Stimulated activated naive B cell treated with anti-CD40 and anti-IgM and Interleukin-4, amounts not matched to agents 10 μg/mL and 1 μg/mL and 100 μg/mL, for 72 hours (primary cell): ENCODE measurements at regions not wholly inside any gene's neighbourhood (a gene's known extent, or its start where the extent isn't known, plus 50 kb on each side); places are given as distances from the start of the nearest gene placed in this dataset.

Experiments used
- ATAC-seq, 2 donors: fragments of 150-1000 bp; cut with Tn5 transposase; replicated peaks; 2 replicates each; pipeline ENCODE4 v1.10.0; 2021; ENCODE audit warnings: moderate library complexity in 1 of 2
- DNase-seq: peaks from one replicate; pipeline ENCODE4 v3.0.0; 2021
- H3K27ac Mint-ChIP-seq: one replicate; pipeline ENCODE4 v1.8.0; 2022; ENCODE audit warnings: mild to moderate bottlenecking, mixed read lengths
- H3K27me3 Mint-ChIP-seq, 2 donors: one replicate each; pipeline ENCODE4 v1.8.0; 2022; ENCODE audit warnings: mixed read lengths in 2 of 2
- H3K36me3 Mint-ChIP-seq, 2 donors: one replicate each; pipeline ENCODE4 v1.8.0; 2022; ENCODE audit warnings: mixed read lengths in 2 of 2, mild to moderate bottlenecking in 1 of 2
- H3K4me1 Mint-ChIP-seq, 2 donors: one replicate each; pipeline ENCODE4 v1.8.0; 2022; ENCODE audit warnings: mixed read lengths in 2 of 2, mild to moderate bottlenecking in 1 of 2
- H3K4me3 Mint-ChIP-seq, 2 donors: one replicate each; pipeline ENCODE4 v1.8.0; 2022; ENCODE audit warnings: mild to moderate bottlenecking in 2 of 2, mixed read lengths in 2 of 2, moderate library complexity in 1 of 2
- H3K9me3 Mint-ChIP-seq, 2 donors: one replicate each; pipeline ENCODE4 v1.8.0; 2022; ENCODE audit warnings: mixed read lengths in 2 of 2, mild to moderate bottlenecking in 1 of 2

GRCh38 chr6:166036316-166037095 lies 131.1 kb downstream of the TBXT start:
- Mint-ChIP-seq H3K27ac (no peak overlapping the region), H3K27me3 (peaks cover 3 to 14% of the 10 kb centered on the region in 2 donors), H3K4me3 (no peak overlapping the region), H3K4me1 (no peaks in the 10 kb centered on the region), H3K36me3 (peaks cover 0 to 2% of the 10 kb centered on the region in 2 donors), H3K9me3 (peaks cover 17 to 19% of the 10 kb centered on the region in 2 donors)
- DNase-seq (no peak), ATAC-seq (no peak)

DNA sequence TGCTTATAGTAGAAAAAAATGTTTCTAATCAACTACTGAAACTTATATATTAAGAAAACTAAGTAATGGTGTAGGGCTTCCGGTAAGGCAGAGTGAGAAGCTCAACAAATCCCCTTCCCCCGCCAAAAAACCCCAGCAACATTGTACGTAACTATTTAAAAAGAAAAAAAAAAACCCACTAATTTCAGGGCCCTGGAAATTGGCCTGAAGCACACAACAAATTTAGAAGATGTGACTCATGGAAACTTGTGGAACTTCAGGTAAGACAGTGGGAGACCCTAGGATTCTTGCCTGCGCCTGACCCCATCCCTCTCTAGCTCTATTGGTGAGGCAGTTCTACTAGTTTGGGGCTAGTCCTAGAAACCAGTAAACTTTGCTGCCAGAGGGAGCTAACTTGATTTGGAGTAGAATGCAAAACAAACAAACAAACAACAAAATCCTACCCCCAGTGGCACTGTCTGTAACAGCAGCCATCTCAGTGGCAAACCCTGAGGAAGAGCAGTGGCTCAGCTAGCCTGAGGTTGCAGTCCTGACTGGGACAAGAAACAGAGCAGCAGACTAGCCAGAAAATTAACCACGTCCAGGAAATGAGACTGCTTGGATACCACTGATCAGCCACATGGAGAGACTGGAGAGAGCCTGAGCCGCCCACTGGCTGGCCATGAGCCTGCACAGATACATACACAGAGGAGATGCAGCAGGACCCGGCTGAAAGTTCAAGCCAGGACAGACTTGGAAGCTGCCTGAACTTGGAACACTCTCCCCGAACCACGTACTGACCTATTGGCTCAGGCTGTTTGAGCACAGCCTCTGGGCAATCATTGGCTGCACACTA lies 135.1 kb downstream of the TBXT start:
- Mint-ChIP-seq H3K27ac (no peak overlapping the region), H3K4me1 (peaks cover 0 to 2% of the 10 kb centered on the region in 2 donors), H3K36me3 (peaks cover 0 to 2% of the 10 kb centered on the region in 2 donors), H3K9me3 (peaks cover 4 to 8% of the 10 kb centered on the region in 2 donors), H3K4me3 (no peak overlapping the region), H3K27me3 (peaks cover 3 to 10% of the 10 kb centered on the region in 2 donors)
- ATAC-seq (no peak), DNase-seq (no peak)

DNA sequence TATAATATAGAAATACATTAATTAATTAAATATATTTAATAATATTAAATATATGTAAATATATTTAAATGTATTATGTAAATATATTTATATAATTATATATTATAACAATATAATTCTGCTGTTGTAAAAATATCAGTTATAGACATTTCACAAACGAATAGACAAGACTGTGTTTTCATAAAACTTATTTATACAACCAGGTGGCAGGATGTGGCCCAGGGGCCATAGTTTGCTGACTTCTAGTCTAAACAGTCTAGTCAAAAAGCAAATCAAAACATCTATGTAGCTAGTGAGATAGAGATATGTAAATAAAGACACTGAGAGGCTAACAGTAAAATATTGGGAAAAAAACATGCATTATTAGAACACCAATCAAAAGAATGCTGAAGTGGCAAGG lies 136.4 kb downstream of the TBXT start:
- no peak for ATAC-seq
- H3K27ac Mint-ChIP-seq = no peak overlapping the region
- no peaks in the 10 kb centered on the region for H3K36me3 Mint-ChIP-seq
- no peak overlapping the region for H3K4me3 Mint-ChIP-seq
- H3K9me3 Mint-ChIP-seq = peaks cover 0 to 3% of the 10 kb centered on the region in 2 donors
- H3K27me3 Mint-ChIP-seq = peaks cover 3 to 5% of the 10 kb centered on the region in 2 donors
- DNase-seq = no peak
- H3K4me1 Mint-ChIP-seq = peaks cover 0 to 2% of the 10 kb centered on the region in 2 donors

DNA sequence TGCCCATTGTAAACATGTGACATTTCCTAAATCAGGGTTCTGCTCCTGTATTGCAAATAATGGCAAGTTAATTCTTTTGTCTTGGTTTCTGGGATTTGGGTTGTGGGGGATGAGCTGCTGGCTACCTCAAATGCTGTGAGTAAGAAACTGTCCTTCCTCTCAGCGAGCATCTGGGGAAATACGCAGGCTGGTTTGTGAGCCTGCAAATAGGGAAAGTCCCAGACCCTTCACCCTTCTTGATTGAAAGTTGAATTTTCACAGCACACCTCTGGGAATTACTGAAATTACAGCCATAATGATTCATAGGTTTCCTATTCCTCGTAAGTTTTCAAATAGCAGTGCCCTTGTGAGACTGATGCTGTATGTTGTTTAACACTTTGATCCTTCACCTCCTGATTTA lies 138.1 kb downstream of the TBXT start:
- Mint-ChIP-seq H3K9me3 (peaks cover 2 to 5% of the 10 kb centered on the region in 2 donors), H3K4me3 (no peak overlapping the region), H3K36me3 (no peaks in the 10 kb centered on the region), H3K4me1 (peaks cover 0 to 2% of the 10 kb centered on the region in 2 donors), H3K27ac (no peak overlapping the region), H3K27me3 (peaks cover 3 to 5% of the 10 kb centered on the region in 2 donors)
- no peak for DNase-seq
- peak; percentile 31 to 73 for ATAC-seq

- H3K36me3 Mint-ChIP-seq = no peaks in the 10 kb centered on the region
- H3K4me3 Mint-ChIP-seq = no peak overlapping the region
- DNase-seq (no peak), ATAC-seq (no peak)
- no peak overlapping the region for H3K27ac Mint-ChIP-seq
- H3K4me1 Mint-ChIP-seq = peaks cover 0 to 2% of the 10 kb centered on the region in 2 donors
- peaks cover 7 to 11% of the 10 kb centered on the region in 2 donors for H3K9me3 Mint-ChIP-seq
- no peaks in the 10 kb centered on the region for H3K27me3 Mint-ChIP-seq
These were observed 139.9 kb downstream of the TBXT start for GRCh38 chr6:166027761-166028160.

DNA sequence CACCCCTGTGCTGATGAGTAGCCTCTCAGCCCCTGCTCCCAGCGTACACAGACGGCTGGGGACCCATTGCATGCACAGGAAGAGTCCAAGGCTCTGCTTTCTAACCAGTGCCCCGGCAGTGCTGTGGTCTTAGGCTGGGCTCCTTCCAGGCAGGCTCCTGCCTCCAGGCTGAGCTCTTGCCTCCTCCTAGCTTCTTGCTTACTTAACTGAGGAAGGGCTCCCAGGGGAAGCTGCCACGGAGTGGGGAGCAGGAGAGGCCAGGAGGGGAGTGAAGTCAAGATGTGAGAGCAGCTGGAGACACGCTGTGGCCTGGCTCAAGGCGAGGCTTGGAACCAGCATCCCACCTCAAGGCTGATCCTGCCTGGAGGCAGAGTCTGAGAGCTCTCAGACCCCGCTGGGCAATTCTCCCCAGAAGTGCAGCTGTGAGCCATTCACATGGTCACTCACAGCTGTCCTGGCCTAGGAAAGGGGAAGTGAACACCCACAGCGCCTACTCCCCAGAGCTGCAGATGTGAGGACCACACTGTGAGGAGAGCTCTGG lies 141.0 kb downstream of the TBXT start:
- no peak for DNase-seq
- no peak overlapping the region for H3K4me3 Mint-ChIP-seq
- H3K36me3 Mint-ChIP-seq = no peaks in the 10 kb centered on the region
- H3K27ac Mint-ChIP-seq = no peak overlapping the region
- peak in 1 of 2 donors; percentile 38 for ATAC-seq
- H3K9me3 Mint-ChIP-seq = peaks cover 7 to 11% of the 10 kb centered on the region in 2 donors
- peaks cover 0 to 2% of the 10 kb centered on the region in 2 donors for H3K4me1 Mint-ChIP-seq
- no peaks in the 10 kb centered on the region for H3K27me3 Mint-ChIP-seq

DNA sequence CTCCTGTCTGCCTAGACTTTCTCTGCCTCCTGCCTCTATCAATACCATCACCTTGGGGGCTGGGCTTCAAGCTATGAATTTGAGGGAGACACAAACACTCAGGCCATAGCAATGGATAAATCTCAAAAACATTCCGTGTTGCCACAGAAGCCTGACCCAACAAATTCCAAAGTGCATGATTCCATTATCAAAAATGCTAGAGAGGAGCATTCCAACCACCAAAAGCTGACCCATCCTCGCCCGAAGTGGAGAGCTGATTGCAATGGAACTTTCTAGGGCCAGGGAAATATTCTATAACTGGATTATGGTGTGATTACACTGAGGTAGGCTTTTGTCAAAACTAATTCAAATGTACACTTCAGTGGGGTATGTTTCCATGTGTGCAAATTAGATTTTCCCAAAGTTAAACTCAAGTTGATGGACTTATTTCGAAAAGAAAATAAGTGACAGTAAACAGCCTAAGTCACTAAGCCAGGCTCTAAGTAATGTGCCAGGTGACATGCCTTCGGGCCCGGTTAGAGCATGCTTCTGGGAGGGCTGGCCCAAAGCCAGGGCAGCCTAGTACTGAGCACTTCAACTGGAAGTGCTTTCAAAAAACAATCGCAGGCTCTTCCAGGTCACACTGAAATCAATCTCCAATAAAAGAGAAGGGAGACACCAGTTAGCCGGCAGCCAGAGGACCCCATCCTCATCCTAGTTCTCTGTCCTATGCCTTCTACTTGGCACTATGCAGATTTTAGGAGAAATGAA lies 142.3 kb downstream of the TBXT start:
- no peak for ATAC-seq
- Mint-ChIP-seq H3K27ac (no peak overlapping the region), H3K4me3 (no peak overlapping the region), H3K36me3 (no peaks in the 10 kb centered on the region), H3K9me3 (peaks cover 12 to 15% of the 10 kb centered on the region in 2 donors), H3K27me3 (peaks cover 3 to 5% of the 10 kb centered on the region in 2 donors), H3K4me1 (peaks cover 0 to 2% of the 10 kb centered on the region in 2 donors)
- no peak for DNase-seq

GRCh38 chr6:166024252-166024651 lies 143.4 kb downstream of the TBXT start:
- DNase-seq (no peak), ATAC-seq (no peak)
- peaks cover 16% of the 10 kb centered on the region in 2 donors for H3K9me3 Mint-ChIP-seq
- no peak overlapping the region for H3K4me3 Mint-ChIP-seq
- no peaks in the 10 kb centered on the region for H3K4me1 Mint-ChIP-seq
- peaks cover 3 to 8% of the 10 kb centered on the region in 2 donors for H3K27me3 Mint-ChIP-seq
- no peaks in the 10 kb centered on the region for H3K36me3 Mint-ChIP-seq
- H3K27ac Mint-ChIP-seq = no peak overlapping the region

GRCh38 chr6:166023273-166023989 lies 144.2 kb downstream of the TBXT start:
- H3K9me3 Mint-ChIP-seq = peaks cover 16% of the 10 kb centered on the region in 2 donors
- ATAC-seq = no peak
- no peak overlapping the region for H3K4me3 Mint-ChIP-seq

DNA sequence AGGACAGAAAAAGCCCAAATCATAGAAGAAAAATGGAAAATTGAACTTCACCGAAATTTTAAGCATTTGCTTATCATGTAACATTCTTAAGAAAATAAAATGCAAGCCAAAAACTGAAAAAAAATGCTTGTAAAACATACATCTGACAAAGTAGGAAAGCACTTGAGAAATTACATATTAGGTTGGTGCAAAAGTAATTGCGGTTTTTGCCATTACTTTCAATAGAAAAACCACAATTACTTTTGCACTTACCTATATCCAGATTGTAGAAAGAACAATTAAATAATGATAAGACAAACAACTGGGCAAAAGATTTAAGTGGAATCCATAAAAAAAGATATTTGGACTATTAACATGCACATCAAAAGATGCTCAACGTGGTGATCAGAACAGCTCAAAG lies 146.2 kb downstream of the TBXT start:
- Mint-ChIP-seq H3K36me3 (no peaks in the 10 kb centered on the region), H3K4me1 (no peaks in the 10 kb centered on the region), H3K9me3 (peaks cover 22 to 24% of the 10 kb centered on the region in 2 donors), H3K27ac (no peak overlapping the region), H3K4me3 (no peak overlapping the region), H3K27me3 (peaks cover 3 to 10% of the 10 kb centered on the region in 2 donors)
- ATAC-seq (no peak), DNase-seq (no peak)

More at GRCh38 chr6:166023273-166023989, 144.2 kb downstream of the TBXT start:
- Mint-ChIP-seq H3K4me1 (no peaks in the 10 kb centered on the region), H3K27ac (no peak overlapping the region), H3K27me3 (peaks cover 3 to 10% of the 10 kb centered on the region in 2 donors), H3K36me3 (no peaks in the 10 kb centered on the region)
- no peak for DNase-seq

DNA sequence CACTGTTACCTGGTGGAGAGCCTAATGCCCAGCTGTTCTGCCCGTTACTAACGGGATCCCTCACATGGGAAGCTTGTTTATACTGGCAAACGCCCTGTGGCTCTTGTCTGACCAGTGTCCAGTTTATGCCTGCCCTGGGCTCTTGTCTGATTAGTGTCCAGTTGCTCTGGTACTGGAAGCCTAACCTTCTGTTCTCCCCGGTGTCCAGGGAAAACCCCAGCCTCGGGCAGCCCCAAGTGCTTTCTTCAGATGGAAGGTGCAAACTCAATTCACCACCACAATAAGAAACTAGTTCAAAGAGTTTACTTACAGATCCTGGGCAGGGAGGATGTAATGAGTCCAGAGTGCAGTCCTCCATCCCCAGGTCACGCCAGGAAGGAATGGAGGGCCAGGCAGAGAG lies 148.4 kb downstream of the TBXT start:
- no peak for DNase-seq
- Mint-ChIP-seq H3K4me3 (no peak overlapping the region), H3K36me3 (no peaks in the 10 kb centered on the region), H3K4me1 (no peaks in the 10 kb centered on the region), H3K27me3 (peaks cover 3 to 10% of the 10 kb centered on the region in 2 donors), H3K27ac (no peak overlapping the region), H3K9me3 (peaks cover 20 to 27% of the 10 kb centered on the region in 2 donors)
- no peak for ATAC-seq

DNA sequence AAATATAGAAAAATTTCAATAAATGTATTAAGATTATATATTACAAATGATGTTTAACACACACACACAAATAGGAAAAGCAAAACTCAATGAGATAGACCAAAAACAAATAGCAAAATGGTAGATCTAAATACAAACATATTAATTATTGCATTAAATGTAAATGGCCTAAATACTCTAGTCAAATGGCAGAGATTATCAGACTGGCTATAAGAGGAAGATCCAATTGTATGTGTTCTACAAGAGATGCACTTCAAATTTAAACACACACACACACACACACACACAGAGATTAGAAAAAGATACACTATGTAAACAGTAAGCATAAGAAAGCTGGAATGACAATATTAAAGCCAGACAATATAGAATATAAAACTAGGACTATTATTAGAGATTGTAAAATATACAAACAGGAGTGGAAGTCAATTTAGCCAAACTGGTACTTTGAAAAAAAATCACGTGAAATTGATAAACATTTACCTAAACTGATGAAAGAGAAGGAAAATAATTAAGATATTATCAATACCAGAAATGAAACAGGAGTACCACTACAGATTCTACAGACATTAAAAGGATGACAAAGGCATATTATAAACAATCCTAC lies 150.5 kb downstream of the TBXT start:
- no peak overlapping the region for H3K27ac Mint-ChIP-seq
- no peaks in the 10 kb centered on the region for H3K36me3 Mint-ChIP-seq
- H3K9me3 Mint-ChIP-seq = peaks cover 19 to 20% of the 10 kb centered on the region in 2 donors
- H3K4me3 Mint-ChIP-seq = no peak overlapping the region
- ATAC-seq (no peak), DNase-seq (no peak)
- peaks cover 5 to 14% of the 10 kb centered on the region in 2 donors for H3K27me3 Mint-ChIP-seq
- H3K4me1 Mint-ChIP-seq = no peaks in the 10 kb centered on the region

- no peak for DNase-seq
- Mint-ChIP-seq H3K4me3 (no peak overlapping the region), H3K27me3 (peaks cover 19 to 27% of the 10 kb centered on the region in 2 donors), H3K9me3 (peaks cover 13 to 15% of the 10 kb centered on the region in 2 donors), H3K27ac (no peak overlapping the region), H3K36me3 (no peaks in the 10 kb centered on the region), H3K4me1 (no peaks in the 10 kb centered on the region)
- ATAC-seq = no peak
These were observed 152.7 kb downstream of the TBXT start for GRCh38 chr6:166014966-166015365.
